Fibroblast of lung (primary cell): ENCODE measurements at regions not wholly inside any gene's neighbourhood (a gene's known extent, or its start where the extent isn't known, plus 50 kb on each side); places are given as distances from the start of the nearest gene placed in this dataset.

ENCODE experiments used
- CTCF ChIP-seq, 2 donors: IDR thresholded peaks in 1 of 2; conservative IDR thresholded peaks in 1 of 2; 1 replicate in 1 of 2; 2 replicates in 1 of 2; pipeline ENCODE4 v1.5.1; 2011 to 2012; ENCODE audit warnings: low read length in 2 of 2, control low read depth in 1 of 2, inconsistent platforms in 1 of 2, low read depth in 1 of 2, mild to moderate bottlenecking in 1 of 2
- EZH2 ChIP-seq: IDR thresholded peaks from 2 replicates; pipeline ENCODE4 v1.5.1; 2012; ENCODE audit warnings: low read length, control low read depth, mild to moderate bottlenecking; ENCODE audit errors: missing control alignments

GRCh38 chr4:122992641-122993040, 70.2 kb upstream of the NUDT6 start:
- TF ChIP-seq EZH2: no peak
- TF ChIP-seq CTCF (conservative IDR thresholded peaks at IDR 0.05 in 1 of 2, IDR thresholded peaks at IDR 0.05 in 1 of 2; ENCODE audit: low read depth in 1 of 2, low read length in 2 of 2): no peak
